Hepatocyte (in vitro differentiated cells): ENCODE measurements at regions not wholly inside any gene's neighbourhood (a gene's known extent, or its start where the extent isn't known, plus 50 kb on each side); places are given as distances from the start of the nearest gene placed in this dataset.

Source experiments
- EZH2phosphoT487 ChIP-seq: fragments of 200-600 bp; sonication (generic); IDR thresholded peaks from one replicate; pipeline ENCODE4 v1.6.1; 2018; ENCODE audit warnings: antibody characterized with exemption, mild to moderate bottlenecking, low read depth, moderate library complexity; ENCODE audit not compliant: unreplicated experiment, severe bottlenecking
- TF ChIP-seq, protein P1 (sequence below): fragments of 200-600 bp; sonication (generic); IDR thresholded peaks from 2 replicates; pipeline ENCODE4 v1.5.1; 2016; ENCODE audit warnings: antibody characterized with exemption, mild to moderate bottlenecking; ENCODE audit not compliant: poor library complexity

- no peak for TF ChIP-seq EZH2phosphoT487
- TF ChIP-seq, protein P1, sequence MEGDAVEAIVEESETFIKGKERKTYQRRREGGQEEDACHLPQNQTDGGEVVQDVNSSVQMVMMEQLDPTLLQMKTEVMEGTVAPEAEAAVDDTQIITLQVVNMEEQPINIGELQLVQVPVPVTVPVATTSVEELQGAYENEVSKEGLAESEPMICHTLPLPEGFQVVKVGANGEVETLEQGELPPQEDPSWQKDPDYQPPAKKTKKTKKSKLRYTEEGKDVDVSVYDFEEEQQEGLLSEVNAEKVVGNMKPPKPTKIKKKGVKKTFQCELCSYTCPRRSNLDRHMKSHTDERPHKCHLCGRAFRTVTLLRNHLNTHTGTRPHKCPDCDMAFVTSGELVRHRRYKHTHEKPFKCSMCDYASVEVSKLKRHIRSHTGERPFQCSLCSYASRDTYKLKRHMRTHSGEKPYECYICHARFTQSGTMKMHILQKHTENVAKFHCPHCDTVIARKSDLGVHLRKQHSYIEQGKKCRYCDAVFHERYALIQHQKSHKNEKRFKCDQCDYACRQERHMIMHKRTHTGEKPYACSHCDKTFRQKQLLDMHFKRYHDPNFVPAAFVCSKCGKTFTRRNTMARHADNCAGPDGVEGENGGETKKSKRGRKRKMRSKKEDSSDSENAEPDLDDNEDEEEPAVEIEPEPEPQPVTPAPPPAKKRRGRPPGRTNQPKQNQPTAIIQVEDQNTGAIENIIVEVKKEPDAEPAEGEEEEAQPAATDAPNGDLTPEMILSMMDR, result no peak
These were observed 117.0 kb downstream of the ZC3H11B start for GRCh38 chr1:219495737-219496408.
